K562 (cell line): ENCODE measurements at regions not wholly inside any gene's neighbourhood (a gene's known extent, or its start where the extent isn't known, plus 50 kb on each side); places are given as distances from the start of the nearest gene placed in this dataset.

ENCODE experiments used
- ATAC-seq: fragments of 200-7000 bp; cut with Tn5 transposase; 3 replicates; pipeline ENCODE4 v1.9.1; 2020; ENCODE audit warnings: moderate library complexity
- BruUV-seq: library from RNA; stranded (reverse); fragments of 400-500 nt; replicated peaks from 2 replicates; lab custom pipeline; 2021; lab: Mats Ljungman, UMichigan
- CTCF ChIA-PET: fragments of 300-600 bp; formaldehyde crosslinking; extraction: SDS; loops from one replicate; lab custom pipeline; 2021; ENCODE audit warnings: low intra/inter-chr PET ratio; lab: Yijun Ruan, JAX
- POLR2A ChIA-PET: fragments of 300-600, 350-650 bp; sonication (Branson Sonifier 250); formaldehyde crosslinking; extraction: SDS; loops from one replicate; lab custom pipeline; 2021; ENCODE audit warnings: antibody characterized with exemption, inconsistent platforms; lab: Yijun Ruan, JAX
- DNase-seq, 4 experiments: peaks; one replicate each; pipeline versions ENCODE4 v3.0.0 to v3.0.0-alpha.2; 2011 to 2018; ENCODE audit warnings: low spot score in 3 of 4, mixed read lengths in 3 of 4; ENCODE audit errors: extremely low read depth in 1 of 4
- FAIRE-seq: peaks from 2 replicates; lab custom pipeline; 2011; peaks lifted over from hg19 to GRCh38; lab: Jason Lieb, UNC
- H2AFZ ChIP-seq: 2 replicates; pipeline ENCODE4 v1.6.0; 2011; ENCODE audit warnings: low read depth, low read length, control low read depth, inconsistent platforms
- H3K27ac ChIP-seq: fragments of 200-600 bp; 3 replicates; pipeline ENCODE4 v1.8.0; 2011; ENCODE audit warnings: low read depth, mild to moderate bottlenecking, control low read depth, inconsistent platforms, low read length, moderate library complexity, mixed read lengths; ENCODE audit errors: extremely low read depth
- H3K27me3 ChIP-seq, 2 experiments: fragments of 300-600 bp in 1 of 2; 2 replicates in 1 of 2; 3 replicates in 1 of 2; pipeline versions ENCODE4 v1.6.0 to v1.8.0; 2011; ENCODE audit warnings: inconsistent platforms in 2 of 2, low read length in 2 of 2, mild to moderate bottlenecking in 1 of 2, mixed read lengths in 1 of 2, moderate library complexity in 1 of 2; ENCODE audit not compliant: control insufficient read depth in 2 of 2, insufficient read depth in 2 of 2
- H3K36me3 ChIP-seq: fragments of 300-600 bp; 3 replicates; pipeline ENCODE4 v1.8.0; 2011; ENCODE audit warnings: mild to moderate bottlenecking, low read length, inconsistent platforms; ENCODE audit not compliant: control insufficient read depth, insufficient read depth
- H3K4me1 ChIP-seq, 2 experiments: fragments of 200-600 bp in 1 of 2; replicated peaks in 1 of 2; 2 replicates in 1 of 2; 3 replicates in 1 of 2; pipeline versions ENCODE4 v1.5.1 to v1.8.0; 2011; ENCODE audit warnings: inconsistent platforms in 2 of 2, low read length in 2 of 2, mild to moderate bottlenecking in 1 of 2, mixed read lengths in 1 of 2, moderate library complexity in 1 of 2; ENCODE audit not compliant: control insufficient read depth in 2 of 2, insufficient read depth in 2 of 2
- H3K4me2 ChIP-seq: 2 replicates; pipeline ENCODE4 v1.6.1; 2011; ENCODE audit warnings: low read length, control low read depth, inconsistent platforms, mixed read lengths; ENCODE audit not compliant: insufficient read depth
- H3K4me3 ChIP-seq: fragments of 200-600 bp; sonication (generic), shearing (Covaris generic); 2 replicates; pipeline ENCODE4 v1.5.1; 2016; ENCODE audit warnings: control low read depth, inconsistent platforms
- H3K79me2 ChIP-seq: fragments of 200-600 bp; 3 replicates; pipeline ENCODE4 v1.8.0; 2011; ENCODE audit warnings: low read length, inconsistent platforms; ENCODE audit not compliant: control insufficient read depth, insufficient read depth
- H3K9ac ChIP-seq, 2 experiments: 2 replicates each; pipeline versions ENCODE4 v1.6.0 to v1.6.1; 2011; ENCODE audit warnings: low read depth in 2 of 2, low read length in 2 of 2, control low read depth in 1 of 2, inconsistent platforms in 1 of 2, mild to moderate bottlenecking in 1 of 2, mixed read lengths in 1 of 2; ENCODE audit not compliant: insufficient read depth in 1 of 2
- H3K9me1 ChIP-seq: one replicate; pipeline ENCODE4 v1.6.0; 2011; ENCODE audit warnings: inconsistent platforms, mild to moderate bottlenecking, low read length, moderate library complexity; ENCODE audit not compliant: control insufficient read depth, insufficient read depth
- H3K9me3 ChIP-seq: replicated peaks from 2 replicates; pipeline ENCODE4 v1.5.1; 2011; ENCODE audit warnings: low read depth, low read length, inconsistent platforms; ENCODE audit not compliant: control insufficient read depth, insufficient read depth
- H4K20me1 ChIP-seq: replicated peaks from 2 replicates; pipeline ENCODE4 v1.6.1; 2011; ENCODE audit warnings: low read length, inconsistent platforms, mixed read lengths; ENCODE audit not compliant: control insufficient read depth, insufficient read depth
- CREM ChIP-seq: IDR thresholded peaks from 2 replicates; pipeline ENCODE4 v1.6.1; 2014; ENCODE audit warnings: antibody characterized with exemption, low read depth
- E2F5 ChIP-seq: sonication (generic); formaldehyde crosslinking; IDR thresholded peaks from 2 replicates; pipeline ENCODE4 v1.8.0; 2022; ENCODE audit warnings: mild to moderate bottlenecking, missing genetic modification reagents
- E2F8 ChIP-seq: fragments of 450-650 bp; IDR thresholded peaks from 2 replicates; pipeline ENCODE4 v1.7.1; 2018; ENCODE audit warnings: mild to moderate bottlenecking, low read depth; ENCODE audit not compliant: partially characterized antibody
- EP300 ChIP-seq: IDR thresholded peaks from 2 replicates; pipeline ENCODE4 v1.6.1; 2012; ENCODE audit warnings: low read length, improper control_type of control experiment
- GABPB1 ChIP-seq: sonication (generic); formaldehyde crosslinking; IDR thresholded peaks from 2 replicates; pipeline ENCODE4 v1.8.0; 2022; ENCODE audit warnings: mild to moderate bottlenecking, missing genetic modification reagents
- HDAC8 ChIP-seq: fragments of 450-650 bp; IDR thresholded peaks from 2 replicates; pipeline ENCODE4 v1.6.1; 2016; ENCODE audit warnings: mild to moderate bottlenecking, missing genetic modification characterization, moderate library complexity, missing compliant biosample characterization
- KDM2B ChIP-seq: fragments of 250-450 bp; sonication (Bioruptor Pico); IDR thresholded peaks from 2 replicates; pipeline ENCODE4 v1.8.0; 2021; ENCODE audit warnings: mild to moderate bottlenecking, moderate library complexity
- MCM5 ChIP-seq: fragments of 450-650 bp; IDR thresholded peaks from 2 replicates; pipeline ENCODE4 v1.6.1; 2016; ENCODE audit warnings: low read depth
- NFIC ChIP-seq: fragments of 450-650 bp; IDR thresholded peaks from 2 replicates; pipeline ENCODE4 v1.6.1; 2017; ENCODE audit warnings: mild to moderate bottlenecking, inconsistent platforms
- NFIX ChIP-seq: fragments of 250-450 bp; sonication (Bioruptor Pico); IDR thresholded peaks from 2 replicates; pipeline ENCODE4 v1.4.0; 2020; ENCODE audit warnings: low read depth, mild to moderate bottlenecking, moderate library complexity
- RBBP5 ChIP-seq: fragments of 200-600 bp; sonication (generic); IDR thresholded peaks from 2 replicates; pipeline ENCODE4 v1.6.1; 2012; ENCODE audit warnings: borderline replicate concordance, mild to moderate bottlenecking, low read length, control low read depth, inconsistent platforms; ENCODE audit not compliant: insufficient read depth, poor library complexity, severe bottlenecking
- RBM39 ChIP-seq: fragments of 200-400 bp; formaldehyde crosslinking; optimal IDR thresholded peaks from 2 replicates; pipeline ENCODE3; 2018; ENCODE audit warnings: low read depth, low read length
- ZNF175 ChIP-seq: fragments of 200-800 bp; sonication (Bioruptor generic); IDR thresholded peaks from 2 replicates; pipeline ENCODE4 v1.6.1; 2016; ENCODE audit warnings: low read depth, mild to moderate bottlenecking, missing genetic modification characterization, missing compliant biosample characterization
- ZNF224 ChIP-seq: sonication (generic); formaldehyde crosslinking; IDR thresholded peaks from 2 replicates; pipeline ENCODE4 v1.8.0; 2022; ENCODE audit warnings: mild to moderate bottlenecking, missing genetic modification reagents
- ZNF263 ChIP-seq: sonication (generic); formaldehyde crosslinking; IDR thresholded peaks from 2 replicates; pipeline ENCODE4 v1.8.0; 2022; ENCODE audit warnings: mild to moderate bottlenecking, missing genetic modification reagents, borderline replicate concordance
- ZNF644 ChIP-seq: fragments of 200-800 bp; sonication (Bioruptor generic); IDR thresholded peaks from 2 replicates; pipeline ENCODE4 v1.6.1; 2016; ENCODE audit warnings: low read depth, missing genetic modification characterization, missing compliant biosample characterization
- ZNF766 ChIP-seq: fragments of 200-800 bp; sonication (Bioruptor generic); conservative IDR thresholded peaks from 2 replicates; pipeline ENCODE4 v1.6.1; 2016; ENCODE audit warnings: missing genetic modification characterization, missing compliant biosample characterization
- WGBS: fragments of 100-300 bp; shearing (Covaris generic); methylation state at CpG from one replicate; pipeline ENCODE4 v1.1.6; 2016; ENCODE audit warnings: low coverage, mixed read lengths; ENCODE audit not compliant: insufficient coverage; ENCODE audit errors: missing lambda C conversion rate; 5-methylcytosine and 5-hydroxymethylcytosine counted together
- in situ Hi-C: fragments of 300-500 bp; cut with MboI; formaldehyde crosslinking; loops from 4 replicates; pipeline ENCODE4 v1.15.0; 2018; ENCODE audit warnings: inconsistent platforms, mixed read lengths
- intact Hi-C: fragments of 100-400 bp; cut with micrococcal nuclease; formaldehyde crosslinking; loops from 2 replicates; pipeline ENCODE4 v1.14.2; 2022
- TF ChIP-seq, protein P1 (sequence below): fragments of 450-650 bp; IDR thresholded peaks from 2 replicates; pipeline ENCODE4 v1.7.0; 2016; ENCODE audit warnings: borderline replicate concordance

DNA sequence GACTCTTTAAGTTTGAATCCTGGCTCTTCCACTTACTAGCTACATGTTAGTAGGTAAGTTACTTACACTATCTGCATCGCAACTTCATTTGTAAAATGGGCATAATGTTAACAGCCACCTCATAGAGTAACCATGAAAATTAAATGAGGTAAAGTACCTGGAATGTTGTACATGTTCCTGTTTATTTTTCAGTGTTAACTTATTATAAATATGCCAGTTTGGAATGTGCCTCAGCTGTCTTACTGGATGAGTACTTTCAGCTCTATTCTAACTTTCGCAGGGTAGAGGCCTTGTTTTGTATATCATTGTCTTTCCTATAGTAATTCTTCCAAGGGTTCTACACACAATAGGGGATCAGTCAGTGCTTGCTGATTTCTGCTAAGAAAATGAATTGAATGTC is 167.4 kb downstream of the DUSP10 start (continued):
- TF ChIP-seq E2F5 (CRISPR knock-in tag) (no peak), GABPB1 (no peak), MCM5 (no peak)

GRCh38 chr1:221575605-221576004 is 166.3 kb downstream of the DUSP10 start:
- no peak overlapping the region for H3K4me2 ChIP-seq
- TF ChIP-seq CREM (no peak), EP300 (no peak), RBM39 (no peak), HDAC8 (tag) (no peak), NFIX (CRISPR knock-in tag) (peak; percentile 60; the same call in 1 of the 2 replicates), ZNF263 (CRISPR knock-in tag) (no peak), ZNF766 (CRISPR knock-in tag) (peak; percentile 74; the same call in 1 of the 2 replicates), KDM2B (CRISPR knock-in tag) (no peak), RBBP5 (no peak), NFIC (peak; percentile 63), E2F8 (no peak), ZNF224 (CRISPR knock-in tag) (no peak), ZNF644 (tag) (no peak), ZNF175 (CRISPR knock-in tag) (no peak)
- TF ChIP-seq, protein P1, sequence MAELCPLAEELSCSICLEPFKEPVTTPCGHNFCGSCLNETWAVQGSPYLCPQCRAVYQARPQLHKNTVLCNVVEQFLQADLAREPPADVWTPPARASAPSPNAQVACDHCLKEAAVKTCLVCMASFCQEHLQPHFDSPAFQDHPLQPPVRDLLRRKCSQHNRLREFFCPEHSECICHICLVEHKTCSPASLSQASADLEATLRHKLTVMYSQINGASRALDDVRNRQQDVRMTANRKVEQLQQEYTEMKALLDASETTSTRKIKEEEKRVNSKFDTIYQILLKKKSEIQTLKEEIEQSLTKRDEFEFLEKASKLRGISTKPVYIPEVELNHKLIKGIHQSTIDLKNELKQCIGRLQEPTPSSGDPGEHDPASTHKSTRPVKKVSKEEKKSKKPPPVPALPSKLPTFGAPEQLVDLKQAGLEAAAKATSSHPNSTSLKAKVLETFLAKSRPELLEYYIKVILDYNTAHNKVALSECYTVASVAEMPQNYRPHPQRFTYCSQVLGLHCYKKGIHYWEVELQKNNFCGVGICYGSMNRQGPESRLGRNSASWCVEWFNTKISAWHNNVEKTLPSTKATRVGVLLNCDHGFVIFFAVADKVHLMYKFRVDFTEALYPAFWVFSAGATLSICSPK = no peak
- TF ChIP-seq, all 486 proteins: peak for 3
- intact Hi-C loops = no loop called here
- no peaks in the 10 kb centered on the region; a peak in 1 of 5 replicates for H3K4me1 ChIP-seq
- peak in 1 of 4 experiments; percentile 27 for DNase-seq
- ATAC-seq = no peak
- no peaks in the 10 kb centered on the region for H3K36me3 ChIP-seq
- 16% methylated on average over 7 of the region's 7 CpGs for WGBS
- H3K9me1 ChIP-seq = no peaks in the 10 kb centered on the region
- BruUV-seq = no TSS peak
- ChIA-PET CTCF (no interaction called here), POLR2A (interaction anchor here (0.6 kb wide), 1 partner anchor 9 kb away, joined by 3 read pairs; no protein-coding TSS in a partner anchor)
- no peak overlapping the region for H3K27ac ChIP-seq
- H3K9me3 ChIP-seq = no peaks in the 10 kb centered on the region
- H3K79me2 ChIP-seq = no peaks in the 10 kb centered on the region
- H4K20me1 ChIP-seq = no peaks in the 10 kb centered on the region
- peak overlapping the region; percentile 35; the same call in 1 of the 2 replicates for H2AFZ ChIP-seq
- H3K9ac ChIP-seq = no peak overlapping the region
- H3K4me3 ChIP-seq = no peak overlapping the region
- FAIRE-seq = no peak
- in situ Hi-C loops = no loop called here
- no peaks in the 10 kb centered on the region for H3K27me3 ChIP-seq
